GM12873 (cell line): ENCODE measurements at regions not wholly inside any gene's neighbourhood (a gene's known extent, or its start where the extent isn't known, plus 50 kb on each side); places are given as distances from the start of the nearest gene placed in this dataset.

ENCODE experiments used
- TF ChIP-seq, protein P1 (sequence below): IDR thresholded peaks from 2 replicates; pipeline ENCODE4 v1.5.1; 2012; ENCODE audit warnings: low read depth, mild to moderate bottlenecking, moderate library complexity, low read length, control low read depth; ENCODE audit not compliant: insufficient read depth; ENCODE audit errors: missing control alignments

DNA sequence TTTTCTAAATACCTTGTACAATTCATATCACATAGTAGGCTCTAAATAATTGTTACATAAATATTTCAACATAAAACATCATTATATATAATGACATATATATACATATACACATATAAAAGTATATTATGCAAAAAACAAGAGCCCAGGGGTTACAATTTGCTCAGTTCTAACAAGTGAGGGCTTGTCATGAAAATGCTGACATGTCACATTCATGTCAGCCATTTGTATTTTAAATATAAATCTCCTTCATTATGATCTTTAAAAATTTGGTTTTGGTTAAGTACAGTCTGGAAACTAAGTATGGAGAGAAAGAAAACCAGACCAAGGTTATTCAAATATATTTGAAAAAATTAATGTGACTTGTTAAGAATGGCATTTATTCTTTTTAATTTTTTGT is 2745.4 kb downstream of the PCDH7 start:
- TF ChIP-seq, protein P1, sequence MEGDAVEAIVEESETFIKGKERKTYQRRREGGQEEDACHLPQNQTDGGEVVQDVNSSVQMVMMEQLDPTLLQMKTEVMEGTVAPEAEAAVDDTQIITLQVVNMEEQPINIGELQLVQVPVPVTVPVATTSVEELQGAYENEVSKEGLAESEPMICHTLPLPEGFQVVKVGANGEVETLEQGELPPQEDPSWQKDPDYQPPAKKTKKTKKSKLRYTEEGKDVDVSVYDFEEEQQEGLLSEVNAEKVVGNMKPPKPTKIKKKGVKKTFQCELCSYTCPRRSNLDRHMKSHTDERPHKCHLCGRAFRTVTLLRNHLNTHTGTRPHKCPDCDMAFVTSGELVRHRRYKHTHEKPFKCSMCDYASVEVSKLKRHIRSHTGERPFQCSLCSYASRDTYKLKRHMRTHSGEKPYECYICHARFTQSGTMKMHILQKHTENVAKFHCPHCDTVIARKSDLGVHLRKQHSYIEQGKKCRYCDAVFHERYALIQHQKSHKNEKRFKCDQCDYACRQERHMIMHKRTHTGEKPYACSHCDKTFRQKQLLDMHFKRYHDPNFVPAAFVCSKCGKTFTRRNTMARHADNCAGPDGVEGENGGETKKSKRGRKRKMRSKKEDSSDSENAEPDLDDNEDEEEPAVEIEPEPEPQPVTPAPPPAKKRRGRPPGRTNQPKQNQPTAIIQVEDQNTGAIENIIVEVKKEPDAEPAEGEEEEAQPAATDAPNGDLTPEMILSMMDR = no peak

DNA sequence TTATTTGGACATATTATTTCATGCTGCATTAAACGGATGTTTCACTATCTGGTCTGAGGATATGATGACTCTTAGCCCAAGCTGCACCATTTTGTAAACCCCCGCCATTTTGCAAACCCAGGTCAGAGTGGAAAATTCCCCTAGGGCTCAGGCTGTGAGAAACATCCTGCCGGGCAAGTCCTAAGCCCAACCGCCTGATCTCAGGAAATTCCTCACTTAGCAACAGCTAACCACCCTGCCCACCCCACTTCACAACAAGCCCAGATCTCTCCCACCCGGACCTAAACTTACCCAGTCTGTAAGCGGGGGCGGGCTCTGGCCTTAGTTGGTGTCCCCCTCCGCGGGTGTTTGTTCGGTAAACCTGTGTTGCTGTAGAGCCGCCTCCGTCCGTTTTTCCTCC is 2747.1 kb downstream of the PCDH7 start:
- TF ChIP-seq, protein P1 = no peak

DNA sequence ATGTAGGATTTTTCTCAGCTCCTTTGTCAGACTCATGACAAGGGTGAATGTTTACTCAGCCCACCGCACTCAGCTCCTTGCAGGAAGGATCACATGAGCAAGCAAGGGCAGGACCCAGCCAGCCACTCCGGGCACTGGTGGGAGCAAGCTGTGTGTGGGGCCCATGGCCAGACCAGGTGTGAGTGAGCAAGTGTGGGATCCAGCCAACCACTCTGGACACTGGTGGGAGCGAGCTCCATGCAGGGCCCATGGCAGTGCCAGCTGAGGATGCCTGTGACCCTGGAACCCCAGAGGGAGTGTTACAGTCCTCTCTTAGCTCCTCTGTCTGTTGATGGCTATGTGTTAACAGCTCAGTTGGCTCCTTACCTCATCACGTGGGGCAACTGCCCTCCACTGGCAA is 2750.6 kb downstream of the PCDH7 start:
- TF ChIP-seq, protein P1 = no peak

DNA sequence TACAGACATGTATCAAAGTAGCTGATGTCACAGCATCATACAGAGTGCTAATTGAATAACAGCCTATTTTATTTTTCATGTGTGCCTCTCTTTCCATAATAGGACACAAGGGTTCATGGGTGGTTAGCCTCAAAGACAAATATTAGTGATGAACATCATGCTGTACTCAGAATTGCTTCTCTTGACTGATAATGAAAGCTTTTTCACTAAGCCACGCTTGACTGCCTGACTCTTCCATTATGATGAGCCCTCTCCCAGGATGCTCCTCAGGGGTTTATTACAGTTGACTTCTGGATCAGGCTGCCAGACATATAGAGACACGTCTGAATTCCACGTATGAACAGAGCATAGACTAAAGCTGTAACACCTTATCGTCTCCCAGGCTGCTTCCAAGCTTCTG is 2757.5 kb downstream of the PCDH7 start:
- TF ChIP-seq, protein P1 = no peak

DNA sequence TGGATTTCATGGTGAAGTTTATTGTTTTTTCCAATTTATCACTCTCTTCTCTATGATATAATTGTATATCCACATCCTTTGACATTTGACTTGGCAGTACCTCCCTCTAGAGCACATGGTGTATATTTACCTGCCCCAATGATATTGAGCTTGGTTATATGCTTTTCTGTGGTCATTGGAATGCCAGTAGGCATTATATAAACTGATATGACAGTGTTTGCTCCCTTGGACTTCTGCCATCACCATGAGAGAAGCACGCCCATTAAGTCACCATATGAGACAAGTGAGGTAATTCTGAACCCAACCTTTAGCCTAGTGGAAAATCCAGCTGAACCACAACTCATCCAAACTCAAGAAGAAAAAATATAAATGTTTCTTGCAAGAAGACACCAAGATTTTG is 2761.5 kb downstream of the ARAP2 start:
- TF ChIP-seq, protein P1 = no peak

DNA sequence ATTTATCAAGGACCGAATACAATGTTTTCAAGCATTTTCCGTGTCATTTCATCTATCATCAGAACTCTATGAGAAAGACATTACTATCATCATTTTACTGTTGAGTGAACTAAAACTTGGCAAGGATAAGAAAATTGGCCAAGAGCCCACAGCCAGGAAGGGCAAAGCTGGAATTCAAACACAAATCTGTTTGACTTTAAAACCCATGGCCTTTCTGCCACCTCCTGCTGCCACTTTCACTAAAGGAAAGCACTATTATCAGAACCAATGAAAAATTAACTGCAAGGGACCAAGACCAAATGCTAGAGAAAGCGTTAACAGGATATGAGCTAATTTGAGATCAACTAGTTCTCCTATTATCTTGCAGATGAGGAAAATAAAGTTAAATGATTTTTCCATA is 2759.2 kb downstream of the ARAP2 start:
- TF ChIP-seq, protein P1 = no peak

DNA sequence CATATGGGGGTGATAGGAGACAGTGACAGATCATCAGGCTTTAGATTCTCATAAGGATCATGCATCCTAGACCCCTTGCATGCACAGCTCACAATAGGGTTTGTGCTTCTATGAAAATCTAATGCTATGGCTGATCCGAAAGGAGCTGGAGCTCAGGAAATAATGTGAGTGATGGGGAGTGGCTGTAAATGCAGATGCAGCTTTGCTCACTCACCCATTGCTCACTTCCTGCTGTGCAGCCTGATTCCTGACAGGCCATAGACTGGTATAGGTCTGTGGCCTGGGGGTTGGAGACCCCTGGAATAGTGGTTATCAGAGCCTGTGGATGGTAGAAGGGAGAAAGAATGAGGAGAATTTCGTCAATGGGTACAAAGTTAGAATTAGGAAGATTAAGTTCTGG is 2751.1 kb downstream of the ARAP2 start:
- TF ChIP-seq, protein P1 = no peak

DNA sequence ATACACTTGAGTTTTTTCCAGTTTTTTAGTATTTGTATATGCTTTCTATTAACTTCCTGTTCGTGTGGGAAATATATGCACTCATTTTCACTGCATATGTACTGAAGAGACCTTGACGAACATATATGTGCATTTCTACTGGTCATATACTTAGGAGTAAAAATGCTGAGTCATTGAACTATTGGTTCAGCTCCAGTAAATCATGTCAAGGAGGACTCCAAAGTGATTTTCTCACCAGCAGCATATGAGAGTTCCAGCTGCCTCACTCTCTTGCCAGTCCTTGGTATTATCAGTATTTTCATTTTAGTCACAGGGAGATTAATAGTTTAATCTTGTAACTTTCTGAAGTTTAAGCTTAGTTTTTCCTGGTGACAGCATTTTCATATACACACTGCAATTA is 2750.2 kb downstream of the ARAP2 start:
- TF ChIP-seq, protein P1 = no peak
